Right ventricle myocardium inferior (tissue), 1 donor: ENCODE measurements at regions not wholly inside any gene's neighbourhood (a gene's known extent, or its start where the extent isn't known, plus 50 kb on each side); places are given as distances from the start of the nearest gene placed in this dataset.
A peak's percentile ranks its signal among the peaks of the same experiment; 100 is the strongest.
"Not testable (repeated sequence)": the region's sequence is repeated elsewhere in the genome, so short reads cannot be mapped to it uniquely, and the experiment has no call there.

Experiments
- ATAC-seq: fragments of 200-7000 bp; cut with Tn5 transposase; one replicate; pipeline ENCODE4 v1.9.1; 2020; ENCODE audit warnings: mild to moderate bottlenecking, moderate library complexity
- DNase-seq: peaks from one replicate; pipeline ENCODE4 v3.0.0; 2021; ENCODE audit errors: missing footprints
- intact Hi-C: fragments of 100-400 bp; cut with DNase I; formaldehyde crosslinking; loops from one replicate; pipeline ENCODE4 v1.11.0; 2022
- donor health status: DM: no; HTN: yes; CAD: no; lungs with severe emphysema.

- intact Hi-C loops, result no loop called here
- ATAC-seq, result no peak
These were observed 1055.3 kb downstream of the REEP3 start for GRCh38 chr10:64576497-64576896.

GRCh38 chr10:64578757-64579156 lies 1057.6 kb downstream of the REEP3 start:
- DNase-seq, ATAC-seq, intact Hi-C loops: not testable (repeated sequence)

More at GRCh38 chr10:64576497-64576896, 1055.3 kb downstream of the REEP3 start:
- peak; percentile 55 for DNase-seq

DNA sequence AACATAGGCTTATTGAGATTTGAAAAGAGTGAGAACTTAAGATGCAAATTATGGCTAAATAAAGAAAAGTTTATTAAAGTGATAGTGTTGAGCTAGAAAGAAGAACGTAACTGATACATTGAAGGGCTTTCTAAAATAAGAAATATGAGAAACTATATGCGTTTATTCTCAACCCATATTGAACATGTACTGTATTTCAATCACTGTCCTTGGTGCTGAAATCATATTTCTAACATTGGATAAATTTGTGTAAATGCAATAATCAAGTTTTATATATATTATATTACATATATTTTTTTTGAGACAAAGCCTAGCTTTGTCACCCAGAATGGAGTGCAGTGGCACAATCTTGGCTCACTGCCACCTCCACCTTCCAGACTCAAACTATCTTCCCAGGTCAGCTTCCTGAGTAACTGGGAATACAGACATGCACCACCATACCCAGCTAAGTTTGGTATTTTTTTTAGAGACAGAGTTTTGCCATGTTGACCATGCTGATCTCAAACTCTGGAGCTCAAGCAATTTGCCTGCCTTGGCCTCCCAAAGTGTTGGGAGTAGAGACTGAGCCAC lies 1065.8 kb downstream of the REEP3 start:
- no peak for DNase-seq
- intact Hi-C loops, result no loop called here
- ATAC-seq, result no peak

DNA sequence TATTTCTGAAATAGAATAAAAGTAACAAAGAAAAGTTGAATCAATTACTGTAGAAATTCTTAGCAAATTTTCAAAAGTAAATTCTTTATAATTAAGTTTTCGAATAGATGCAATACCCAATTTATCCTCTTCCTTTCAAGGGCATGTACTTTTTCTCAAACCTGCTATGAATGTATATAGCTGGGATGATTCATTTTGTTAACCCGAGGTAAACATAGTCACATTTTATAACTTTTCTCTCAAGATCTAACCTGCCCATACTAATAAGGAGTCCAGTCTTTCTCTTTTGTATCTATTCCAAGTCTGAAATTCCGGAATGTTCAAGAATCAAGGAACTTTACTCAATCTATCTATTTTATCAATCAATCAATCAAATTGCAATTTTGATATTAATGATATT lies 1072.9 kb downstream of the REEP3 start:
- no peak for DNase-seq
- intact Hi-C loops, result no loop called here
- ATAC-seq, result no peak

GRCh38 chr10:64598600-64598999 lies 1077.4 kb downstream of the REEP3 start:
- no peak for DNase-seq
- intact Hi-C loops, result no loop called here
- no peak for ATAC-seq

- intact Hi-C loops, result no loop called here
- ATAC-seq (no peak), DNase-seq (no peak)
These were observed 1080.1 kb downstream of the REEP3 start for GRCh38 chr10:64601298-64601697.

GRCh38 chr10:64617085-64617484 lies 1095.9 kb downstream of the REEP3 start:
- no peak for ATAC-seq
- intact Hi-C loops, result no loop called here
- no peak for DNase-seq

DNA sequence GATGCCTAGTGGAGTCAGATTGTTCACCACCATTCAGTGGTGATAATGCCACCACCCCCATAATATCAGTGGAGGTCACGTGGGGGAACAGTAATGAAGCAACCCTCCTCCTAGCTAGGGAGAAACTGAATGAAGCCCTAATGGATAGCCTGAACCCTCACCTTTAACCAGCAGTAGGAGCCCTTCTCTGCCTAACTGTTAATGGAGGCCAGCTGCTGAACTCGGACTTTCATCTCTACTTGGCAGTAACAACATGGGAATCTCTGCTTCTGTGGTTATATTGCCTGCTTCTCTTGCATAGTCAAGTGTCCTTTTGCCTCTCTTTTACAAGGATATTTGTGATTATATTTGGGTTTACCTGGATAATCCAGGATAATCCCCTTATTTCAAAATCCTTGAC lies 1097.9 kb downstream of the REEP3 start:
- no peak for DNase-seq
- no peak for ATAC-seq
- intact Hi-C loops, result no loop called here

- DNase-seq (no peak), ATAC-seq (no peak)
- intact Hi-C loops, result no loop called here
These were observed 1105.7 kb downstream of the REEP3 start for GRCh38 chr10:64626924-64627323.

- DNase-seq (no peak), ATAC-seq (no peak)
- intact Hi-C loops, result no loop called here
These were observed 1109.3 kb downstream of the REEP3 start for GRCh38 chr10:64630534-64630933.

GRCh38 chr10:64635906-64636305 lies 1114.7 kb downstream of the REEP3 start:
- intact Hi-C loops, result no loop called here
- ATAC-seq (no peak), DNase-seq (no peak)

DNA sequence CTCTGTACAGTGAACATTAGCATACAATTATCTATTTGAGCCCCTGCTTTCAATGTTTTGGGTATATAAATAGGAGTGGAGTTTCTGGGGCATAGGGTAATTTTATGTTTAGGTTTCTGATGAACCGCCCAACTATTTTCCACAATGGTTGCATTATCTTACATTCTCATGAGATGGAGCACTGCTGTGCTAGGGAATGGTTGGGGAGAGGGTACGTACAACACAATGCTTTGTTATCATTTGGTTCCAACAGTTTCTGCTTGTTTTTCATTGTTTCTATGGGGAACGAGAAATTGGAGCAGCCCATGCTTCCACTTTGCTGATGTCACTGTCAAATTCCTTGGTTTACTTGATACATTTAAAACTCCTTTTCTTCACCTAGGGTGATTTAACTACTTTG lies 1115.3 kb downstream of the REEP3 start:
- ATAC-seq, result no peak
- no peak for DNase-seq
- intact Hi-C loops, result no loop called here

GRCh38 chr10:64637939-64638338 lies 1116.7 kb downstream of the REEP3 start:
- DNase-seq, result no peak
- intact Hi-C loops, result no loop called here
- ATAC-seq, result no peak

DNA sequence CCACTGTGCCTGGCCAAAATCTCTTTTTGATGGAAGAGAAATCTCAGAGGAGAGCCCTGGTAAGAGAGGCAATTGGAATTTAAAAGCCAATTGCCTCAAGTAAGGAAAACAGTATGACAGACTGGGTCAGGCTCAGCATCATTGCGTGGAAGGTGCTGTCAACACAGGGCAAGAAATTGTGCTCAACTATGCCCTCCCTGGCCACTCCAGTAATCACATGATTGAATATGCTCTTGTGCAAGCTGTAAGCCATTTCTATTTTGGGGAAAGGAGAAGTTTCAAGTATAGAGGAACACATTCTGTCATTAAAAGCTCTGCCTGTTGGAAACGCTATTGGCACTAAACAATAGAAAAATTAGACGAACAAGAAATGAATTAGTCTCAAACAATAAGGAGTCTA lies 1127.7 kb downstream of the REEP3 start:
- ATAC-seq (no peak), DNase-seq (no peak)

GRCh38 chr10:64658528-64658927 lies 1137.3 kb downstream of the REEP3 start:
- intact Hi-C loops, result no loop called here

More for the DNA sequence above, 1127.7 kb downstream of the REEP3 start:
- intact Hi-C loops, result no loop called here

GRCh38 chr10:64659311-64659710 lies 1138.1 kb downstream of the REEP3 start:
- DNase-seq (no peak), ATAC-seq (no peak)
- intact Hi-C loops, result no loop called here

More at GRCh38 chr10:64658528-64658927, 1137.3 kb downstream of the REEP3 start:
- DNase-seq (no peak), ATAC-seq (no peak)

GRCh38 chr10:64682043-64682442 lies 1160.8 kb downstream of the REEP3 start:
- DNase-seq (no peak), ATAC-seq (no peak)
- intact Hi-C loops, result no loop called here

DNA sequence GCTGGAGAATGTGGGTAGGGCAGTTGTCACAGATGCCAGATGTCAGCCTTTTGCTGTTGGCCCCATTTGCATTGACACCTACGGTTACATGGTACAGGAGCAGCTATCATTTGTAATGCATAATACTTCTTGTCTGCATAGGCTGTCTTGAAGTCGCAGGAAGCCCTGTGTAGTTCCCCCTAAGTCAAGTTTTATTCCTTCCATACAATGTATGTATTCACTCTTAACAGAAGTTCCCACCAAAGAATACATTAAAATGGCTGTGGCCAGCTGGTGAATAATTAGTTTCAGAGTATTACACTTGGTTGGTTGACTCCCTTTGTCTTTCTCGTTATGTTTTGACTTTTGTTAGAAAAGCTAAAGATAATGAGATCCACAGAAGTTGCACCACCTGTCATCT lies 1169.0 kb downstream of the REEP3 start:
- intact Hi-C loops, result no loop called here
- ATAC-seq (no peak), DNase-seq (no peak)

DNA sequence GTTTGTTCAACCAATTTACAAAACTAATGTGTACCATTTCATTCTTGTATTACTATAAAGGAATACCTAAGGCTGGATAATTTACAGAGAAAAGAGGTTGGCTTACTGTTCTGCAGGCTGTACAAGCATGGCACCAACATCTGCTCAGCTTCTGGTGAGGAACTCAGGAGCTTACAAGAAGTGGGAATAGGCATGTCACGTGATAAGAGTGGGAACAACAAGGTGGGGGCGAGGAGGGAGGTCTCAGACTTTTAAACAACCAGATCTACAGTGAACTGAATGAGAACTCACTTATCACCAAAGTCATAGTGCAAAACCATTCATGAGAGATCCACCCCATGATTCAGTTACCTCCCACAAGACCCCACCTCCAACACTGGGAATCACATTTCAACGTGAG lies 1178.0 kb downstream of the REEP3 start:
- ATAC-seq (no peak), DNase-seq (no peak)
- intact Hi-C loops, result no loop called here

DNA sequence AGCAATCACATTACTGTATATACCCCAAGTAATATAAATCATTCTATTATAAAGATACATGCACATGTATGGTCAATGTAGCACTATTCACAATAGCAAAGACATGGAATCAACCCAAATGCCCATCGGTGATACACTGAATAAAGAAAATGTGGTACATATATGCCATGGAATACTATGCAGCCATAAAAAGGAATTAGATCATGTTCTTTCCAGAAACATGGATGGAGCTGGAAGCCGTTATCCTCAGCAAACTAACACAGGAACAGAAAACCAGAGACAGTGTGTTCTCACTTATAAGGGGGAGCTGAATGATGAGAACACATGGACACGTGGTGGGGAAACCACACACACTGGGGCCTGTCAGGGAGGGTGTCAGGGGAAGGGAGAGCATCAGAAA lies 1180.9 kb downstream of the REEP3 start:
- ATAC-seq, DNase-seq, intact Hi-C loops: not testable (repeated sequence)
